Caco-2 (cell line): ENCODE measurements at regions not wholly inside any gene's neighbourhood (a gene's known extent, or its start where the extent isn't known, plus 50 kb on each side); places are given as distances from the start of the nearest gene placed in this dataset.

Experiments
- BruUV-seq: library from RNA; stranded (reverse); fragments of 400-500 nt; replicated peaks from 2 replicates; lab custom pipeline; 2021; lab: Mats Ljungman, UMichigan
- CTCF ChIA-PET: fragments of 300-600 bp; sonication (Branson Sonifier 250); formaldehyde crosslinking; loops from one replicate; lab custom pipeline; 2022; ENCODE audit warnings: antibody characterized with exemption; lab: Charles Lee
- POLR2A ChIA-PET: fragments of 300-600 bp; sonication (Branson Sonifier 250); formaldehyde crosslinking; loops from one replicate; lab custom pipeline; 2022; ENCODE audit warnings: antibody characterized with exemption; lab: Charles Lee
- DNase-seq, 2 experiments: peaks; one replicate each; pipeline versions ENCODE4 v3.0.0 to v3.0.0-alpha.2; 2020 to 2022
- H3K27me3 ChIP-seq: replicated peaks from 2 replicates; pipeline ENCODE4 v1.6.0; 2011; ENCODE audit warnings: low read length; ENCODE audit not compliant: control insufficient read depth, insufficient read depth
- H3K36me3 ChIP-seq: 2 replicates; pipeline ENCODE4 v1.5.1; 2011; ENCODE audit warnings: low read length; ENCODE audit not compliant: control insufficient read depth, insufficient read depth
- H3K4me1 ChIP-seq: fragments of 250-450 bp; sonication (Bioruptor Pico); 2 replicates; pipeline ENCODE4 v1.5.1; 2020; ENCODE audit warnings: mild to moderate bottlenecking
- H3K4me3 ChIP-seq: 2 replicates; pipeline ENCODE4 v1.5.1; 2011; ENCODE audit warnings: low read depth, mild to moderate bottlenecking, control low read depth, low read length
- H3K9me3 ChIP-seq: fragments of 250-450 bp; sonication (Bioruptor Pico); 2 replicates; pipeline ENCODE4 v1.5.1; 2020; ENCODE audit warnings: mild to moderate bottlenecking, moderate library complexity
- H3K27ac Mint-ChIP-seq: one replicate; pipeline ENCODE4 v1.8.0; 2022; ENCODE audit warnings: mixed read lengths; ENCODE audit not compliant: unreplicated experiment
- H3K27me3 Mint-ChIP-seq: one replicate; pipeline ENCODE4 v1.8.0; 2022; ENCODE audit warnings: mixed read lengths; ENCODE audit not compliant: insufficient read depth, unreplicated experiment
- H3K36me3 Mint-ChIP-seq: one replicate; pipeline ENCODE4 v1.8.0; 2022; ENCODE audit warnings: mild to moderate bottlenecking, mixed read lengths; ENCODE audit not compliant: insufficient read depth, unreplicated experiment
- H3K4me1 Mint-ChIP-seq: one replicate; pipeline ENCODE4 v1.8.0; 2022; ENCODE audit warnings: low read depth, mixed read lengths; ENCODE audit not compliant: unreplicated experiment
- H3K4me3 Mint-ChIP-seq: one replicate; pipeline ENCODE4 v1.8.0; 2022; ENCODE audit warnings: mild to moderate bottlenecking, moderate library complexity, mixed read lengths; ENCODE audit not compliant: unreplicated experiment
- H3K9me3 Mint-ChIP-seq: one replicate; pipeline ENCODE4 v1.8.0; 2022; ENCODE audit warnings: mixed read lengths; ENCODE audit not compliant: unreplicated experiment
- intact Hi-C: fragments of 100-400 bp; cut with micrococcal nuclease; formaldehyde crosslinking; loops from one replicate; pipeline ENCODE4 v1.10.0; 2022; ENCODE audit not compliant: unreplicated experiment
- TF ChIP-seq, protein P1 (sequence below), 2 experiments: fragments of 200-600 bp in 1 of 2; IDR thresholded peaks; 1 replicate in 1 of 2; 2 replicates in 1 of 2; pipeline versions ENCODE4 v1.5.1 to v1.8.0; 2011 to 2022; ENCODE audit warnings: antibody characterized with exemption in 1 of 2, control low read depth in 1 of 2, inconsistent platforms in 1 of 2, low read depth in 1 of 2, low read length in 1 of 2, mild to moderate bottlenecking in 1 of 2, moderate library complexity in 1 of 2; ENCODE audit not compliant: insufficient read depth in 1 of 2, severe bottlenecking in 1 of 2, unreplicated experiment in 1 of 2

DNA sequence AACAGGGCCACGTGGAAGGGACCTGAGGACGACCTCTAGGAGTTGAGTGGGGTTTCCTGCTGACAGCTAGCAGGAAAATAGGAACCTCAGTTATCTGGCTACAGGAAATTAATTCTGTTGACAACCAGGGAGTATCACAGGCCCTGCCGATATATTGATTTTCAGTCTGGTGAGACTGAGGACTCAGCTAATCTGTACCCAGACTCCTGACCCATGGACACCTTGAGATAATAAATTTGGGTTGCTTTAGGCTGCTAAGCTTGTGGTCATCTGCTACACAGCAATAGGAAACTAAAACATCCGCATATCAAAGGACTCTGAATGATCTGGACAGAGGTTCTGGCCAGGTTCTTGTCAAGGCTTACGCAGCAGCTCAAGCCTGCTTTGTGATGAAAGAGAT is 80.8 kb upstream of the CNEP1R1 start:
- Mint-ChIP-seq H3K4me3 (no peak overlapping the region), H3K9me3 (no peaks in the 10 kb centered on the region), H3K27me3 (peaks cover 12% of the 10 kb centered on the region), H3K4me1 (no peaks in the 10 kb centered on the region), H3K27ac (no peak overlapping the region), H3K36me3 (no peaks in the 10 kb centered on the region)
- no TSS peak for BruUV-seq
- TF ChIP-seq, protein P1, sequence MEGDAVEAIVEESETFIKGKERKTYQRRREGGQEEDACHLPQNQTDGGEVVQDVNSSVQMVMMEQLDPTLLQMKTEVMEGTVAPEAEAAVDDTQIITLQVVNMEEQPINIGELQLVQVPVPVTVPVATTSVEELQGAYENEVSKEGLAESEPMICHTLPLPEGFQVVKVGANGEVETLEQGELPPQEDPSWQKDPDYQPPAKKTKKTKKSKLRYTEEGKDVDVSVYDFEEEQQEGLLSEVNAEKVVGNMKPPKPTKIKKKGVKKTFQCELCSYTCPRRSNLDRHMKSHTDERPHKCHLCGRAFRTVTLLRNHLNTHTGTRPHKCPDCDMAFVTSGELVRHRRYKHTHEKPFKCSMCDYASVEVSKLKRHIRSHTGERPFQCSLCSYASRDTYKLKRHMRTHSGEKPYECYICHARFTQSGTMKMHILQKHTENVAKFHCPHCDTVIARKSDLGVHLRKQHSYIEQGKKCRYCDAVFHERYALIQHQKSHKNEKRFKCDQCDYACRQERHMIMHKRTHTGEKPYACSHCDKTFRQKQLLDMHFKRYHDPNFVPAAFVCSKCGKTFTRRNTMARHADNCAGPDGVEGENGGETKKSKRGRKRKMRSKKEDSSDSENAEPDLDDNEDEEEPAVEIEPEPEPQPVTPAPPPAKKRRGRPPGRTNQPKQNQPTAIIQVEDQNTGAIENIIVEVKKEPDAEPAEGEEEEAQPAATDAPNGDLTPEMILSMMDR (IDR thresholded peaks at IDR 0.05; ENCODE audit: insufficient read depth in 1 of 2, low read depth in 1 of 2, low read length in 1 of 2, severe bottlenecking in 1 of 2, unreplicated experiment in 1 of 2): no peak
- CTCF ChIA-PET: interaction anchor here (0.6 kb wide), 1 partner anchor 87 kb away, joined by 3 read pairs; no protein-coding TSS in a partner anchor
- Histone ChIP-seq H3K27me3 (no peaks in the 10 kb centered on the region; the same call in 1 of the 2 replicates), H3K36me3 (no peaks in the 10 kb centered on the region), H3K4me3 (no peak overlapping the region), H3K9me3 (peaks cover 3% of the 10 kb centered on the region), H3K4me1 (peaks cover 6% of the 10 kb centered on the region)
- DNase-seq: no peak
- intact Hi-C loops: no loop called here
- POLR2A ChIA-PET: no interaction called here

DNA sequence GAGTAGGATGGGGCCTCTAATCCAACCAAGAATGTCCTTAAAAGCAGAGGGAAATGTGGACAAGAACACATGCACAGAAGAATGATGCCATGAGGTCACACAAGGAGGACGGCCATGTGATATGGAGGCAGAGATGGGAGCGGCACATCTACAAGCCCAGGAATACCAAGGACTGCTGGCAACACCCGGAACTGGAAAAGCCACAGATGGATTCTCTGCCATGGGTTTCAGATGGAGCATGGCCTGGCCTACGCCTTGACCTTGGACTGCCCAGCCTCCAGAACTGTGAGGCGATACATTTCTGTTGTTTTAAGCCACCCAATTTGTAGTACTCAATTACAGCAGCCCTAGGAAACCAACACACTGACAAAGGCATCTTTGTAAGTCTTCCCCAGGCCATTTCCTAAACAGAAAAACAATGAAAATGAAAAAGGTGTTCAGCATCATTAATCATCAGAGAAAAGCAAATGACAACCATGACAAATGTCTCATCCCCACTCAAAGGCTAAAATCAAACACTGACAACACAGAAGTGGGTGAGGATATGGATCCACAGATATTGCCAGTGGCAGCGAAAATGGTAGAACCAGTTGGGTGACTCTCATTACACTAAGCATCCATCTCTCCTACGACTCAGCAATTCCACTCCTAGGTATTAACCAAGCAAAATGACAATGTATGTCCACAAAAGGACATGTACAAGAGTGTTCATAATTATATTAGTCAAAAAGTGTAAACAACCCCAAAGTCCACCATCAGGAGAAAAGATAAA is 76.9 kb upstream of the CNEP1R1 start:
- H3K4me3 ChIP-seq: no peak overlapping the region
- CTCF ChIA-PET: no interaction called here
- H3K36me3 Mint-ChIP-seq: no peaks in the 10 kb centered on the region
- no peaks in the 10 kb centered on the region for H3K27me3 Mint-ChIP-seq
- H3K4me3 Mint-ChIP-seq: no peak overlapping the region
- POLR2A ChIA-PET: no interaction called here
- TF ChIP-seq, protein P1 (IDR thresholded peaks at IDR 0.05; ENCODE audit: insufficient read depth in 1 of 2, low read depth in 1 of 2, low read length in 1 of 2, severe bottlenecking in 1 of 2, unreplicated experiment in 1 of 2): no peak
- no peak for DNase-seq
- intact Hi-C loops: no loop called here
- no peaks in the 10 kb centered on the region for H3K9me3 Mint-ChIP-seq
- H3K36me3 ChIP-seq: no peaks in the 10 kb centered on the region
- H3K9me3 ChIP-seq: peaks cover 8% of the 10 kb centered on the region; the same call in 1 of the 2 replicates
- peaks cover 6% of the 10 kb centered on the region for H3K4me1 ChIP-seq
- no peaks in the 10 kb centered on the region for H3K4me1 Mint-ChIP-seq
- H3K27ac Mint-ChIP-seq: no peak overlapping the region
- no peaks in the 10 kb centered on the region; the same call in 1 of the 2 replicates for H3K27me3 ChIP-seq
- BruUV-seq: no TSS peak

DNA sequence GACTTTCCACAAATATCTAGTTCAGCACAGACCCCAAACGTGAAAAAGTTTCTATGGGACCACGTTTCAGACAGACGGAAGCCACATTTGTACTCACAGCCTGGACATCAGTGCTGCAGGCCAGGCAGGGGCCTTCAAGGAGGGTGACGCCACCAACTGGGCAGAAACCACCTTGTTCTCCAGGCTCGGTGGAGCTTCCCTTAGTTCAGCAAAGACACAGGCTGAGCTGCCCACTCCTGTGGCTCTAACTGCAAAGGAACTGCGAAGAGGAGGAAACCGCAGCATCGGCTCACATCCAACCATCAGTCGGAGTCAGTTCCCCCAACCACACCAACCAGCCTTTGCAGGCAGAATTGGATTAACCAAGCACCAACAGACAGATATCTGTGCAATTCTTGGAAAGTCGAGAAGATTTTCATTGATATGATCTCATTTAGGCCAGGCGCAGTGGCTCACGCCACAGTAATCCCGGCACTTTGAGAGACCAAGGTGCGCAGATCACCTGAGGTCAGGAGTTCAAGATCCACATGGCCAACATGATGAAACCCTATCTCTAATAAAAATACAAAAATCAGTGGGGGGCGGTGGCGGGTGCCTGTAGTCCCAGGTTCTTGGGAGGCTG is 73.3 kb upstream of the CNEP1R1 start:
- intact Hi-C loops: no loop called here
- TF ChIP-seq, protein P1 (IDR thresholded peaks at IDR 0.05; ENCODE audit: insufficient read depth in 1 of 2, low read depth in 1 of 2, low read length in 1 of 2, severe bottlenecking in 1 of 2, unreplicated experiment in 1 of 2): no peak
- Mint-ChIP-seq H3K9me3 (no peaks in the 10 kb centered on the region), H3K4me1 (no peaks in the 10 kb centered on the region), H3K4me3 (no peak overlapping the region), H3K27me3 (no peaks in the 10 kb centered on the region), H3K36me3 (no peaks in the 10 kb centered on the region), H3K27ac (no peak overlapping the region)
- no peaks in the 10 kb centered on the region; the same call in 1 of the 2 replicates for H3K27me3 ChIP-seq
- no peak for DNase-seq
- CTCF ChIA-PET: no interaction called here
- peaks cover 6% of the 10 kb centered on the region for H3K4me1 ChIP-seq
- POLR2A ChIA-PET: no interaction called here
- H3K4me3 ChIP-seq: no peak overlapping the region
- peaks cover 8% of the 10 kb centered on the region; the same call in 1 of the 2 replicates for H3K9me3 ChIP-seq
- BruUV-seq: no TSS peak
- no peaks in the 10 kb centered on the region for H3K36me3 ChIP-seq
